NCI-H1105 (cell line): ENCODE measurements at regions not wholly inside any gene's neighbourhood (a gene's known extent, or its start where the extent isn't known, plus 50 kb on each side); places are given as distances from the start of the nearest gene placed in this dataset.

ENCODE experiments used
- DNase-seq: peaks from one replicate; lab custom pipeline; 2025; lab: John Stamatoyannopoulos, UW

GRCh38 chr10:21092683-21093524 is 195.8 kb upstream of the NEBL start:
- no peak for DNase-seq

GRCh38 chr10:21090609-21091082 is 193.5 kb upstream of the NEBL start:
- DNase-seq: no peak

- no peak for DNase-seq
These were observed 190.4 kb upstream of the NEBL start for GRCh38 chr10:21087476-21087875.

- no peak for DNase-seq
These were observed 187.6 kb upstream of the NEBL start for GRCh38 chr10:21084700-21085099.

GRCh38 chr10:21083861-21084260 is 186.8 kb upstream of the NEBL start:
- no peak for DNase-seq

- no peak for DNase-seq
These were observed 185.1 kb upstream of the NEBL start for GRCh38 chr10:21082206-21082605.

GRCh38 chr10:21080261-21080660 is 183.2 kb upstream of the NEBL start:
- DNase-seq: no peak

GRCh38 chr10:21079330-21079658 is 182.2 kb upstream of the NEBL start:
- DNase-seq: no peak

GRCh38 chr10:21078410-21079329 is 181.6 kb upstream of the NEBL start:
- peak; percentile 37 for DNase-seq

- no peak for DNase-seq
These were observed 180.6 kb upstream of the NEBL start for GRCh38 chr10:21077681-21078080.

GRCh38 chr10:21076381-21076780 is 179.3 kb upstream of the NEBL start:
- no peak for DNase-seq

GRCh38 chr10:21075880-21076279 is 178.8 kb upstream of the NEBL start:
- DNase-seq: no peak

- no peak for DNase-seq
These were observed 174.0 kb upstream of the NEBL start for GRCh38 chr10:21071001-21071673.

GRCh38 chr10:21069929-21070700 is 173.0 kb upstream of the NEBL start:
- DNase-seq: no peak

- DNase-seq: no peak
These were observed 172.2 kb upstream of the NEBL start for GRCh38 chr10:21069278-21069677.

- no peak for DNase-seq
These were observed 171.0 kb upstream of the NEBL start for GRCh38 chr10:21068026-21068656.

- DNase-seq: no peak
These were observed 168.6 kb upstream of the NEBL start for GRCh38 chr10:21065621-21066248.

- DNase-seq: no peak
These were observed 164.9 kb upstream of the NEBL start for GRCh38 chr10:21061982-21062381.

GRCh38 chr10:21061184-21061583 is 164.1 kb upstream of the NEBL start:
- DNase-seq: no peak

GRCh38 chr10:21060626-21061025 is 163.5 kb upstream of the NEBL start:
- DNase-seq: no peak

- no peak for DNase-seq
These were observed 160.9 kb upstream of the NEBL start for GRCh38 chr10:21057989-21058388.
